Breast epithelium (tissue), 3 donors: ENCODE measurements at regions not wholly inside any gene's neighbourhood (a gene's known extent, or its start where the extent isn't known, plus 50 kb on each side); places are given as distances from the start of the nearest gene placed in this dataset.

Source experiments
- CTCF ChIP-seq, 3 donors: fragments of 450-650 bp; IDR thresholded peaks; one replicate each; pipeline ENCODE4 v1.5.1; 2016 to 2017; ENCODE audit warnings: antibody characterized with exemption in 3 of 3, mild to moderate bottlenecking in 3 of 3, moderate library complexity in 3 of 3
- POLR2A ChIP-seq: fragments of 450-650 bp; IDR thresholded peaks from one replicate; pipeline ENCODE4 v1.6.1; 2016; ENCODE audit warnings: antibody characterized with exemption, mild to moderate bottlenecking, moderate library complexity
- POLR2AphosphoS5 ChIP-seq, 3 donors: sonication (generic); formaldehyde crosslinking; IDR thresholded peaks; one replicate each; pipeline ENCODE4 v1.6.1; 2017; ENCODE audit warnings: antibody characterized with exemption in 3 of 3

- TF ChIP-seq POLR2AphosphoS5 (IDR thresholded peaks at IDR 0.05) (no peak), CTCF (IDR thresholded peaks at IDR 0.05) (no peak), POLR2A (no peak)
Measured at GRCh38 chr5:83848941-83849340, 128.3 kb upstream of the HAPLN1 start.
